HG03103 (cell line): ENCODE measurements at regions not wholly inside any gene's neighbourhood (a gene's known extent, or its start where the extent isn't known, plus 50 kb on each side); places are given as distances from the start of the nearest gene placed in this dataset.
"Not testable (repeated sequence)": the region's sequence is repeated elsewhere in the genome, so short reads cannot be mapped to it uniquely, and the experiment has no call there.

Source experiments
- ATAC-seq: cut with Tn5 transposase; IDR thresholded peaks from one replicate; pipeline ENCODE4 v1.9.1; 2021; ENCODE audit warnings: low read depth; ENCODE audit not compliant: unreplicated experiment

- ATAC-seq: no peak
Measured at GRCh38 chr2:226118471-226119429, 680.9 kb downstream of the IRS1 start.

- ATAC-seq: no peak
Measured at GRCh38 chr2:226117510-226118065, 682.0 kb downstream of the IRS1 start.

GRCh38 chr2:226116346-226116745, 683.3 kb downstream of the IRS1 start:
- ATAC-seq: no peak

- ATAC-seq: no peak
Measured at GRCh38 chr2:226115832-226116200, 683.8 kb downstream of the IRS1 start.

GRCh38 chr2:226115102-226115831, 684.4 kb downstream of the IRS1 start:
- no peak for ATAC-seq

- no peak for ATAC-seq
Measured at GRCh38 chr2:226114436-226114835, 685.2 kb downstream of the IRS1 start.

- ATAC-seq: no peak
Measured at GRCh38 chr2:226098861-226099745, 699.6 kb downstream of the NYAP2 start.

- ATAC-seq: no peak
Measured at GRCh38 chr2:226095058-226095457, 695.5 kb downstream of the NYAP2 start.

GRCh38 chr2:226093364-226093763, 693.9 kb downstream of the NYAP2 start:
- ATAC-seq: no peak

GRCh38 chr2:226088366-226088674, 688.8 kb downstream of the NYAP2 start:
- no peak for ATAC-seq

- ATAC-seq: no peak
Measured at GRCh38 chr2:226087505-226088365, 688.2 kb downstream of the NYAP2 start.

- no peak for ATAC-seq
Measured at GRCh38 chr2:226087051-226087450, 687.5 kb downstream of the NYAP2 start.

- ATAC-seq: no peak
Measured at GRCh38 chr2:226086190-226086589, 686.7 kb downstream of the NYAP2 start.

GRCh38 chr2:226085425-226085824, 685.9 kb downstream of the NYAP2 start:
- ATAC-seq: not testable (repeated sequence)

- no peak for ATAC-seq
Measured at GRCh38 chr2:226080334-226080733, 680.8 kb downstream of the NYAP2 start.

- no peak for ATAC-seq
Measured at GRCh38 chr2:226079671-226080181, 680.2 kb downstream of the NYAP2 start.

- no peak for ATAC-seq
Measured at GRCh38 chr2:226079196-226079595, 679.7 kb downstream of the NYAP2 start.

GRCh38 chr2:226078666-226079065, 679.2 kb downstream of the NYAP2 start:
- ATAC-seq: no peak

GRCh38 chr2:226077841-226078240, 678.3 kb downstream of the NYAP2 start:
- ATAC-seq: no peak
